H9 (cell line): ENCODE measurements at regions not wholly inside any gene's neighbourhood (a gene's known extent, or its start where the extent isn't known, plus 50 kb on each side); places are given as distances from the start of the nearest gene placed in this dataset.

Experiments used
- DNase-seq: peaks from one replicate; pipeline ENCODE4 v3.0.0-alpha.2; 2017
- H2AFZ ChIP-seq: one replicate; pipeline ENCODE4 v1.6.1; 2013; ENCODE audit warnings: mild to moderate bottlenecking, low read length, control low read depth, moderate library complexity
- H2AK5ac ChIP-seq: 2 replicates; pipeline ENCODE4 v1.6.1; 2013; ENCODE audit warnings: low read length, control low read depth, mixed read lengths; ENCODE audit not compliant: insufficient read length
- H2BK120ac ChIP-seq: one replicate; pipeline ENCODE4 v1.6.1; 2013; ENCODE audit warnings: low read depth, mild to moderate bottlenecking, low read length, control low read depth, inconsistent platforms; ENCODE audit not compliant: poor library complexity, severe bottlenecking
- H2BK12ac ChIP-seq: 2 replicates; pipeline ENCODE4 v1.6.1; 2013; ENCODE audit warnings: low read length, control low read depth, mixed read lengths, low read depth; ENCODE audit not compliant: insufficient read length
- H2BK15ac ChIP-seq: 2 replicates; pipeline ENCODE4 v1.6.1; 2013; ENCODE audit warnings: low read depth, low read length, control low read depth
- H2BK20ac ChIP-seq: one replicate; pipeline ENCODE4 v1.6.1; 2013; ENCODE audit warnings: low read depth, mild to moderate bottlenecking, low read length, control low read depth, inconsistent platforms; ENCODE audit not compliant: poor library complexity, severe bottlenecking
- H2BK5ac ChIP-seq: 2 replicates; pipeline ENCODE4 v1.6.1; 2013; ENCODE audit warnings: low read length, control low read depth, mixed read lengths; ENCODE audit not compliant: insufficient read length
- H3K14ac ChIP-seq: 2 replicates; pipeline ENCODE4 v1.6.1; 2013; ENCODE audit warnings: low read length, control low read depth; ENCODE audit not compliant: insufficient read depth
- H3K18ac ChIP-seq: 2 replicates; pipeline ENCODE4 v1.6.1; 2013; ENCODE audit warnings: low read depth, mild to moderate bottlenecking, mixed read lengths, low read length, control low read depth; ENCODE audit not compliant: insufficient read length
- H3K23ac ChIP-seq: 2 replicates; pipeline ENCODE4 v1.6.1; 2013; ENCODE audit warnings: low read length, control low read depth, mixed read lengths, low read depth; ENCODE audit not compliant: insufficient read length
- H3K23me2 ChIP-seq: 2 replicates; pipeline ENCODE4 v1.6.1; 2013; ENCODE audit warnings: low read depth, mild to moderate bottlenecking, mixed read lengths, low read length, control low read depth; ENCODE audit not compliant: insufficient read length, poor library complexity, severe bottlenecking
- H3K27ac ChIP-seq: 2 replicates; pipeline ENCODE4 v1.5.1; 2013; ENCODE audit warnings: low read length, control low read depth, mixed read lengths, low read depth; ENCODE audit not compliant: insufficient read length
- H3K27me3 ChIP-seq: 2 replicates; pipeline ENCODE4 v1.6.1; 2013; ENCODE audit warnings: low read length, control low read depth, inconsistent platforms; ENCODE audit not compliant: insufficient read depth
- H3K4ac ChIP-seq: 2 replicates; pipeline ENCODE4 v1.6.1; 2013; ENCODE audit warnings: low read depth, mild to moderate bottlenecking, control low read depth, inconsistent platforms, low read length, moderate library complexity
- H3K4me1 ChIP-seq: 2 replicates; pipeline ENCODE4 v1.6.1; 2013; ENCODE audit warnings: low read length, control low read depth, inconsistent platforms; ENCODE audit not compliant: insufficient read depth
- H3K4me2 ChIP-seq: 2 replicates; pipeline ENCODE4 v1.6.1; 2013; ENCODE audit warnings: low read length, control low read depth, mixed read lengths; ENCODE audit not compliant: insufficient read length, insufficient read depth
- H3K56ac ChIP-seq: 2 replicates; pipeline ENCODE4 v1.6.1; 2013; ENCODE audit warnings: low read depth, mild to moderate bottlenecking, mixed read lengths, low read length, control low read depth; ENCODE audit not compliant: insufficient read length
- H3K79me1 ChIP-seq: 2 replicates; pipeline ENCODE4 v1.6.1; 2013; ENCODE audit warnings: low read depth, mild to moderate bottlenecking, moderate library complexity, low read length, control low read depth, inconsistent platforms; ENCODE audit not compliant: insufficient read depth, poor library complexity, severe bottlenecking
- H3K79me2 ChIP-seq: 2 replicates; pipeline ENCODE4 v1.6.1; 2013; ENCODE audit warnings: low read length, control low read depth, inconsistent platforms; ENCODE audit not compliant: insufficient read depth
- H3K9ac ChIP-seq: 2 replicates; pipeline ENCODE4 v1.6.1; 2013; ENCODE audit warnings: low read length, control low read depth, mixed read lengths; ENCODE audit not compliant: insufficient read length; ENCODE audit errors: extremely low read depth
- H3K9me3 ChIP-seq: one replicate; pipeline ENCODE4 v1.6.1; 2013; ENCODE audit warnings: low read depth, low read length, inconsistent platforms; ENCODE audit not compliant: control insufficient read depth
- H3T11ph ChIP-seq: one replicate; pipeline ENCODE4 v1.6.1; 2013; ENCODE audit warnings: mild to moderate bottlenecking, low read length, control low read depth, inconsistent platforms
- H4K20me1 ChIP-seq: one replicate; pipeline ENCODE4 v1.6.1; 2013; ENCODE audit not compliant: control insufficient read depth, insufficient read length, insufficient read depth
- H4K5ac ChIP-seq: 2 replicates; pipeline ENCODE4 v1.6.1; 2013; ENCODE audit warnings: low read depth, mild to moderate bottlenecking, mixed read lengths, low read length, control low read depth; ENCODE audit not compliant: insufficient read length
- H4K8ac ChIP-seq: replicated peaks from 2 replicates; pipeline ENCODE4 v1.6.1; 2013; ENCODE audit warnings: low read length, control low read depth, mixed read lengths, low read depth; ENCODE audit not compliant: insufficient read length
- H4K91ac ChIP-seq: 2 replicates; pipeline ENCODE4 v1.6.1; 2013; ENCODE audit warnings: low read depth, mild to moderate bottlenecking, moderate library complexity, mixed read lengths, low read length, control low read depth; ENCODE audit not compliant: insufficient read length
- H3K27ac Mint-ChIP-seq, 3 experiments: 2 replicates in 2 of 3; 3 replicates in 1 of 3; pipeline ENCODE4 v1.8.0; 2020 to 2021; ENCODE audit warnings: mixed read lengths in 3 of 3, mild to moderate bottlenecking in 1 of 3, moderate library complexity in 1 of 3
- H3K27me3 Mint-ChIP-seq: 2 replicates; pipeline ENCODE4 v1.8.0; 2021; ENCODE audit warnings: low read depth, mild to moderate bottlenecking, moderate library complexity, mixed read lengths
- H3K36me3 Mint-ChIP-seq, 3 experiments: 2 replicates in 2 of 3; 3 replicates in 1 of 3; pipeline ENCODE4 v1.8.0; 2020 to 2021; ENCODE audit warnings: low read depth in 3 of 3, mixed read lengths in 3 of 3; ENCODE audit not compliant: insufficient read depth in 1 of 3
- H3K4me1 Mint-ChIP-seq, 2 experiments: 2 replicates each; pipeline ENCODE4 v1.8.0; 2020; ENCODE audit warnings: mixed read lengths in 2 of 2
- H3K4me3 Mint-ChIP-seq, 2 experiments: 2 replicates in 1 of 2; 3 replicates in 1 of 2; pipeline ENCODE4 v1.8.0; 2020 to 2021; ENCODE audit warnings: mild to moderate bottlenecking in 2 of 2, mixed read lengths in 2 of 2, moderate library complexity in 1 of 2
- H3K9me3 Mint-ChIP-seq, 2 experiments: 2 replicates in 1 of 2; 3 replicates in 1 of 2; pipeline ENCODE4 v1.8.0; 2020; ENCODE audit warnings: mild to moderate bottlenecking in 2 of 2, mixed read lengths in 2 of 2, moderate library complexity in 1 of 2
- CTCF ChIP-seq: fragments of 200-600 bp; sonication (generic); conservative IDR thresholded peaks from 3 replicates; pipeline ENCODE4 v1.8.0; 2021; ENCODE audit warnings: antibody characterized with exemption, mild to moderate bottlenecking
- WGBS: extraction: QIAGEN DNeasy Blood & Tissue Kit; methylation state at CpG from one replicate; pipeline ENCODE4 v1.1.7; 2013; ENCODE audit warnings: missing lambda C conversion rate, low lambda C conversion rate, mixed read lengths; ENCODE audit not compliant: insufficient read length; ENCODE audit errors: extremely low coverage; 5-methylcytosine and 5-hydroxymethylcytosine counted together

GRCh38 chr12:58249610-58250009 lies 308.2 kb downstream of the ATP23 start:
- H2BK15ac ChIP-seq = no peak overlapping the region
- no peak for DNase-seq
- H3K4me3 Mint-ChIP-seq = no peak overlapping the region
- no peak overlapping the region for H3K23ac ChIP-seq
- no peak overlapping the region for H3K9ac ChIP-seq
- H4K5ac ChIP-seq = no peak overlapping the region
- H4K91ac ChIP-seq = no peak overlapping the region
- no peaks in the 10 kb centered on the region; a peak in 1 of 5 replicates for H3K9me3 Mint-ChIP-seq
- no peak overlapping the region for H3K4me2 ChIP-seq
- H3K79me2 ChIP-seq = no peaks in the 10 kb centered on the region
- no peak overlapping the region for H2BK120ac ChIP-seq
- H3K4ac ChIP-seq = no peak overlapping the region
- H3K79me1 ChIP-seq = no peaks in the 10 kb centered on the region
- H2BK12ac ChIP-seq = no peak overlapping the region
- no peak overlapping the region for H2BK20ac ChIP-seq
- H2AK5ac ChIP-seq = no peak overlapping the region
- H3K27me3 ChIP-seq = no peaks in the 10 kb centered on the region; the same call in 1 of the 2 replicates
- H2AFZ ChIP-seq = no peak overlapping the region
- no peaks in the 10 kb centered on the region for H3K23me2 ChIP-seq
- no peaks in the 10 kb centered on the region for H3K4me1 Mint-ChIP-seq
- H3K27ac Mint-ChIP-seq = no peak overlapping the region
- H3K56ac ChIP-seq = no peak overlapping the region
- no peaks in the 10 kb centered on the region for H3K36me3 Mint-ChIP-seq
- no peak overlapping the region for H3K14ac ChIP-seq
- H3T11ph ChIP-seq = no peak overlapping the region
- H3K9me3 ChIP-seq = no peaks in the 10 kb centered on the region
- peaks cover 3% of the 10 kb centered on the region; the same call in 1 of the 2 replicates for H3K27me3 Mint-ChIP-seq
- no peak overlapping the region for H4K8ac ChIP-seq
- no CpG with 5 or more reads among the region's 2 CpGs for WGBS
- H4K20me1 ChIP-seq = no peaks in the 10 kb centered on the region
- no peak overlapping the region for H2BK5ac ChIP-seq
- no peak for TF ChIP-seq CTCF
- no peak overlapping the region for H3K18ac ChIP-seq
- no peaks in the 10 kb centered on the region for H3K4me1 ChIP-seq
- H3K27ac ChIP-seq = no peak overlapping the region
